ENCODE measurements at regions not wholly inside any gene's neighbourhood (a gene's known extent, or its start where the extent isn't known, plus 50 kb on each side); places are given as distances from the start of the nearest gene placed in this dataset.

DNA sequence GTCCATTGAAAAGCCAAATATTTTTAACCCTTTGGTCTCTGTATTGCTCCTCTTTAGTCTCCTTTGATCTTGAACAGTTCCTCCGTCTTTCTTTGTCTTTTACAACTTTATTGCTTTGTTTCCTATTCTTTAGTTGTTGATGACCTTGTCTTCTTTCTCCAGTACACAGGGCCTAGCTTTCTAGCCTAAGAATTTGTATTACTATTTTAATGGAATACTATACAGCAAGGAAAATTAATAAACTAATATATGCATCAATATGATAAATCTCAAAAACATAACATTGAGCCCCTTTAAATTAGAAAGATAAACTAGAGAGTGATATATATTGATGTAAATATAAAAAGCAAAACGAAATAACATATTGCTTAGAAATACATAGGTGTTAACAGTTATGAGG lies 88.7 kb downstream of the NR1D2 start:
- H3K27me3 ChIP-seq (replicated peaks; ENCODE audit: insufficient read depth): no peaks in the 10 kb centered on the region
- 83% methylated on average over 2 of the region's 2 CpGs for WGBS
- H3K9me3 ChIP-seq: no peaks in the 10 kb centered on the region
- H3K4me3 ChIP-seq: no peak overlapping the region
- no peaks in the 10 kb centered on the region for H3K4me1 ChIP-seq (replicated peaks)
- TF ChIP-seq, protein P1, sequence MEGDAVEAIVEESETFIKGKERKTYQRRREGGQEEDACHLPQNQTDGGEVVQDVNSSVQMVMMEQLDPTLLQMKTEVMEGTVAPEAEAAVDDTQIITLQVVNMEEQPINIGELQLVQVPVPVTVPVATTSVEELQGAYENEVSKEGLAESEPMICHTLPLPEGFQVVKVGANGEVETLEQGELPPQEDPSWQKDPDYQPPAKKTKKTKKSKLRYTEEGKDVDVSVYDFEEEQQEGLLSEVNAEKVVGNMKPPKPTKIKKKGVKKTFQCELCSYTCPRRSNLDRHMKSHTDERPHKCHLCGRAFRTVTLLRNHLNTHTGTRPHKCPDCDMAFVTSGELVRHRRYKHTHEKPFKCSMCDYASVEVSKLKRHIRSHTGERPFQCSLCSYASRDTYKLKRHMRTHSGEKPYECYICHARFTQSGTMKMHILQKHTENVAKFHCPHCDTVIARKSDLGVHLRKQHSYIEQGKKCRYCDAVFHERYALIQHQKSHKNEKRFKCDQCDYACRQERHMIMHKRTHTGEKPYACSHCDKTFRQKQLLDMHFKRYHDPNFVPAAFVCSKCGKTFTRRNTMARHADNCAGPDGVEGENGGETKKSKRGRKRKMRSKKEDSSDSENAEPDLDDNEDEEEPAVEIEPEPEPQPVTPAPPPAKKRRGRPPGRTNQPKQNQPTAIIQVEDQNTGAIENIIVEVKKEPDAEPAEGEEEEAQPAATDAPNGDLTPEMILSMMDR (IDR thresholded peaks at IDR 0.05): no peak
- TF ChIP-seq POLR2AphosphoS5 (IDR thresholded peaks at IDR 0.05) (no peak), POLR2A (IDR thresholded peaks at IDR 0.05) (no peak)
- DNase-seq (ENCODE audit: low spot score): no peak
- H3K36me3 ChIP-seq: no peaks in the 10 kb centered on the region
- H3K27ac ChIP-seq: no peak overlapping the region
- intact Hi-C loops (cut with DNase I): no loop called here

DNA sequence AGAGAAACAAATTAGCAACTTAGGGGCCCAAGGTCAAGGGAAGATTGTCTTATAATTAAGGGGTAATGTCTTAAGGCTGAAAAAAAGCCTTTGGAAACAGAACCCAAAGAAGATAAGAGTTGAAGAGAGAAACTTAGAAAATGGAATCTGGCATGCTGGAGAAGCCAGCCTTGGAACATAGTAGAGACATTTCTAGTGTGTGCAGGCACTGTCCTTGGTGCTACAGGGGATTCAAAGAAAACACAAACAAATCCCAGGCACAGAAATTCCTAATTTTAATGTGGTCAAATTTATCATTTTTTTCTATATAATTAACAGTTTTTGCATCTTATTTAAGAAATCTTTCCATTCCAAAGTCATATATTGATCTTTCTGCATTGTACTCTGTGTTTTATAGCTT lies 89.4 kb downstream of the NR1D2 start:
- no peak for TF ChIP-seq POLR2A (IDR thresholded peaks at IDR 0.05)
- no peak for TF ChIP-seq POLR2AphosphoS5 (IDR thresholded peaks at IDR 0.05)
- TF ChIP-seq, protein P1 (IDR thresholded peaks at IDR 0.05): no peak

DNA sequence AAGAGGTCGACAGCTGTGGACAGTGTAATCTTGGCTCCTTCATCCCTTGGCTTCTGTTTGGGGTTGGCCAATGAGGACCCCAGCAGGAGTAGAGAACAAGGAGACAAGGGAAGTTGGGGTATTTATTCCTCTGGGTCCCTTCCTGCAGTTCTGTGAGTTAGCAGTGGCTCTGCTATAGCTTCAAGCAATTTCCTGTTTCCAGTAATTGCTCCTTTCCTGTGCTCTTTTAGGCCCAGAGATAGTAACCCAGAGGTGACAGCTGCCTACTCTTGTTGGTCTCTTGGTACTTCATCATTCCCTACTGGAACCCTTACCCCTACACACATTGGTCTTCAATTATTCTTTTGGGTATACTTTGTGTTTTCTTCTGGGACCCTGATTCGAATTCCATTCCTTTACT lies 92.9 kb downstream of the NR1D2 start:
- H3K36me3 ChIP-seq: no peaks in the 10 kb centered on the region
- TF ChIP-seq POLR2A (IDR thresholded peaks at IDR 0.05) (no peak), POLR2AphosphoS5 (IDR thresholded peaks at IDR 0.05) (no peak)
- TF ChIP-seq, protein P1 (IDR thresholded peaks at IDR 0.05): no peak
- H3K4me3 ChIP-seq: no peak overlapping the region
- no peaks in the 10 kb centered on the region for H3K4me1 ChIP-seq (replicated peaks)
- H3K27me3 ChIP-seq (replicated peaks; ENCODE audit: insufficient read depth): no peaks in the 10 kb centered on the region
- no peak for DNase-seq (ENCODE audit: low spot score)
- no peaks in the 10 kb centered on the region for H3K9me3 ChIP-seq
- no peak overlapping the region for H3K27ac ChIP-seq
- WGBS: 97% methylated on average over 2 of the region's 2 CpGs
- intact Hi-C loops (cut with DNase I): no loop called here

More for the DNA sequence above, 89.4 kb downstream of the NR1D2 start:
- intact Hi-C loops (cut with DNase I): no loop called here
- H3K4me3 ChIP-seq: no peak overlapping the region
- no peak overlapping the region for H3K27ac ChIP-seq
- DNase-seq (ENCODE audit: low spot score): no peak
- H3K4me1 ChIP-seq (replicated peaks): no peaks in the 10 kb centered on the region
- no peaks in the 10 kb centered on the region for H3K27me3 ChIP-seq (replicated peaks; ENCODE audit: insufficient read depth)
- no peaks in the 10 kb centered on the region for H3K36me3 ChIP-seq
- no peaks in the 10 kb centered on the region for H3K9me3 ChIP-seq

DNA sequence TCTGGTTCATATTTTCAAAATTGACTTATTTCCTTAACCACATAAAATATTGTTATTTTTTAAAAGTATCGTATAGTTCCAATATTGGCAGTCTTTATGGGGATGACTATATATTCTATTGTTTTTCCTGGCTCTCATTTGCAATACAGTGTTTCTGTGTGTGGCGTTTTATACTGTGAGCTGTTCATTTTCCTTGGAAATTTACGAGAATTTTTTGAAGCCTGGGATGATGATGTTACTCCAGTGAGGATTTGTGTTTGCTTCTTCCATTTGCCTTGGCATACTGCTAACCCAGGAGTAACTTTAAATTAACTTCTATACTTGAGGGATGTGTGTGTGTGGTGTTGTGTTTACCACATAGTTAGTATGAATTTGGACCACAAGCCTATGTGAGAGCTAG lies 95.2 kb downstream of the NR1D2 start:
- Histone ChIP-seq H3K4me3 (no peak overlapping the region), H3K27ac (no peak overlapping the region), H3K27me3 (replicated peaks; ENCODE audit: insufficient read depth) (no peaks in the 10 kb centered on the region), H3K9me3 (no peaks in the 10 kb centered on the region), H3K36me3 (no peaks in the 10 kb centered on the region), H3K4me1 (replicated peaks) (no peaks in the 10 kb centered on the region)
- TF ChIP-seq, protein P1 (IDR thresholded peaks at IDR 0.05): no peak
- TF ChIP-seq POLR2A (IDR thresholded peaks at IDR 0.05) (no peak), POLR2AphosphoS5 (IDR thresholded peaks at IDR 0.05) (no peak)
- WGBS: 60% methylated on average over 3 of the region's 3 CpGs
- intact Hi-C loops (cut with DNase I): loop anchor here (5.0 kb wide), 1 partner anchor 87 kb away; no protein-coding TSS in a partner anchor
- DNase-seq (ENCODE audit: low spot score): no peak

DNA sequence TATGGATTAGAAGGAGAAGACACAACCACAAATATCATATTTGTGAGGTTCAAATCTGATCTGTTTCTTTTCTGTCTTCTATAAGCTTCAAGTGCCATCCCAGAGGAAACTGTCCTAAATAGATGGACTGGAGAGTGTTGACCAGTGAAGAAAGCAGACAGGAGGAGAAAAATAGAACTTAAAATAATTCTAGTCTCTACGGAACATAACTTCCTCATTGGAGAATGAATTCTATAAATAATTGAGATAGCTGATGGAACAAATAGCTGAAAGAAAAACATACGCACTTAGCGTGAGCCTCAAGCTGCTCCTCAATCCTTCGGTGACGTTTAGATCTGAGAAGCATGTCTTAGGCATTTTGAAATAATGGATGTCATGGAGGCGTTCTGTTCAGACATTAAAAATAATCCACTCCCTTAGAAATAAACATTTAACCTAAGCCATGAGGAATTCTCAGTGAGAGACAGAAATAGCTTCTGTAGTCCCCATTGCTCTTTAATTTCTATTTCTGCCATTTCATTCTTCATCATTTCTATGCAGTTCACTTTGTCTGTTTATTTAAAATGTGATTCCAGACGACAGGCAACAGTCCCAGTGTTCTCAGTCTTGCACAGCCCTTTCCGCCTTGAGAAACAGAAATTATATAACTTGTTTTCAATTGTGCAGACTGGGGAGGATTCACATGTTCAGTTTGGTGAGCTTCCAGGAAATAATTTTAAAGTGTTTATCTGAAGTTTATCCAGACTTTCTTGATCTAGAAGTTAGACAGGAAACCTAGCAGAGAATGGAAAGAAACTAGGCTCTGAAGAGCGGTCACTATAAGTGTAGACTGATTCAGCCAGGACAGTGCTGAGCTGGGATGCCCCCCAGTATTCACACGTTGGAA lies 97.3 kb downstream of the NR1D2 start:
- 36% methylated on average over 10 of the region's 10 CpGs for WGBS
- Histone ChIP-seq H3K4me1 (replicated peaks) (no peaks in the 10 kb centered on the region), H3K4me3 (no peak overlapping the region), H3K36me3 (no peaks in the 10 kb centered on the region), H3K27ac (peak overlapping the region; percentile 50 to 58), H3K27me3 (replicated peaks; ENCODE audit: insufficient read depth) (no peaks in the 10 kb centered on the region), H3K9me3 (no peaks in the 10 kb centered on the region)
- no peak for TF ChIP-seq POLR2A (IDR thresholded peaks at IDR 0.05)
- TF ChIP-seq, protein P1 (IDR thresholded peaks at IDR 0.05): no peak
- TF ChIP-seq POLR2AphosphoS5 (IDR thresholded peaks at IDR 0.05): peak; percentile 85
- peak; percentile 42 for DNase-seq (ENCODE audit: low spot score)
- intact Hi-C loops (cut with DNase I): loop anchor here (5.0 kb wide), 1 partner anchor 85 kb away; no protein-coding TSS in a partner anchor

All from prostate gland (tissue), 2 donors.